HepG2 (cell line): ENCODE measurements at regions not wholly inside any gene's neighbourhood (a gene's known extent, or its start where the extent isn't known, plus 50 kb on each side); places are given as distances from the start of the nearest gene placed in this dataset.

Experiments
- ARHGAP35 ChIP-seq: sonication (generic); formaldehyde crosslinking; IDR thresholded peaks from 2 replicates; pipeline ENCODE4 v1.9.0; 2022; ENCODE audit warnings: mild to moderate bottlenecking, inconsistent platforms, moderate library complexity, missing genetic modification reagents, borderline replicate concordance
- CTCF ChIP-seq: sonication (generic); formaldehyde crosslinking; IDR thresholded peaks from 2 replicates; pipeline ENCODE4 v1.5.0; 2020; ENCODE audit warnings: mild to moderate bottlenecking, missing genetic modification reagents, moderate library complexity
- POLR2A ChIP-seq, 2 experiments: IDR thresholded peaks; 2 replicates each; pipeline ENCODE4 v1.6.1; 2011; ENCODE audit warnings: low read depth in 2 of 2, low read length in 2 of 2, mild to moderate bottlenecking in 1 of 2, moderate library complexity in 1 of 2; ENCODE audit not compliant: insufficient read depth in 1 of 2
- ZNF24 ChIP-seq: fragments of 450-650 bp; IDR thresholded peaks from 2 replicates; pipeline ENCODE4 v1.6.1; 2017; ENCODE audit warnings: antibody characterized with exemption, mild to moderate bottlenecking
- ZNF260 ChIP-seq: sonication (generic); formaldehyde crosslinking; IDR thresholded peaks from 2 replicates; pipeline ENCODE4 v1.4.0; 2020; ENCODE audit warnings: missing genetic modification reagents, low read depth, mild to moderate bottlenecking, borderline replicate concordance

GRCh38 chr13:106873810-106874209, 305.9 kb upstream of the ARGLU1 start:
- TF ChIP-seq ZNF260 (CRISPR knock-in tag) = no peak
- no peak for TF ChIP-seq CTCF (CRISPR knock-in tag)
- no peak for TF ChIP-seq ZNF24
- TF ChIP-seq POLR2A (IDR thresholded peaks at IDR 0.05; ENCODE audit: insufficient read depth in 1 of 2, low read depth in 2 of 2, low read length in 2 of 2) = no peak
- no peak for TF ChIP-seq ARHGAP35 (CRISPR knock-in tag)
